ENCODE measurements at regions not wholly inside any gene's neighbourhood (a gene's known extent, or its start where the extent isn't known, plus 50 kb on each side); places are given as distances from the start of the nearest gene placed in this dataset.
"Not testable (repeated sequence)": the region's sequence is repeated elsewhere in the genome, so short reads cannot be mapped to it uniquely, and the experiment has no call there.

GRCh38 chr3:185306286-185306685, 52.4 kb upstream of the EHHADH start:
- DNase-seq (ENCODE audit: low spot score); H3K36me3 ChIP-seq; H3K9me3 ChIP-seq; intact Hi-C loops (cut with DNase I); H3K4me1 ChIP-seq (replicated peaks); H3K27ac ChIP-seq; H3K4me3 ChIP-seq; H3K27me3 ChIP-seq (replicated peaks; ENCODE audit: insufficient read depth): not testable (repeated sequence)

GRCh38 chr3:185306847-185307246, 53.0 kb upstream of the EHHADH start:
- no peak for DNase-seq (ENCODE audit: low spot score)
- H3K27me3 ChIP-seq (replicated peaks; ENCODE audit: insufficient read depth) = no peaks in the 10 kb centered on the region
- 92% methylated on average over 3 of the region's 3 CpGs for WGBS
- no peaks in the 10 kb centered on the region for H3K4me1 ChIP-seq (replicated peaks)
- no peaks in the 10 kb centered on the region for H3K9me3 ChIP-seq
- TF ChIP-seq POLR2AphosphoS5 (IDR thresholded peaks at IDR 0.05) (no peak), CTCF (IDR thresholded peaks at IDR 0.05) (no peak), POLR2A (IDR thresholded peaks at IDR 0.05) (no peak)
- intact Hi-C loops (cut with DNase I) = no loop called here
- H3K36me3 ChIP-seq = no peaks in the 10 kb centered on the region
- H3K27ac ChIP-seq = no peak overlapping the region
- no peak overlapping the region for H3K4me3 ChIP-seq

- no peaks in the 10 kb centered on the region for H3K36me3 ChIP-seq
- DNase-seq (ENCODE audit: low spot score) = peak; percentile 19
- 95% methylated on average over 2 of the region's 2 CpGs for WGBS
These were observed 54.4 kb upstream of the EHHADH start for GRCh38 chr3:185308126-185308754.

GRCh38 chr3:185309302-185309701, 53.6 kb upstream of the MAP3K13 start:
- DNase-seq (ENCODE audit: low spot score) = no peak
- Histone ChIP-seq H3K27ac (no peak overlapping the region), H3K9me3 (no peaks in the 10 kb centered on the region), H3K27me3 (replicated peaks; ENCODE audit: insufficient read depth) (no peaks in the 10 kb centered on the region), H3K4me3 (no peak overlapping the region), H3K36me3 (no peaks in the 10 kb centered on the region), H3K4me1 (replicated peaks) (no peaks in the 10 kb centered on the region)
- WGBS = 72% methylated on average over 4 of the region's 4 CpGs
- intact Hi-C loops (cut with DNase I) = no loop called here
- no peak for TF ChIP-seq CTCF (IDR thresholded peaks at IDR 0.05)
- TF ChIP-seq POLR2A (IDR thresholded peaks at IDR 0.05) = no peak
- TF ChIP-seq POLR2AphosphoS5 (IDR thresholded peaks at IDR 0.05) = no peak

More at GRCh38 chr3:185308126-185308754, 54.4 kb upstream of the EHHADH start:
- Histone ChIP-seq H3K4me3 (no peak overlapping the region), H3K27me3 (replicated peaks; ENCODE audit: insufficient read depth) (no peaks in the 10 kb centered on the region), H3K4me1 (replicated peaks) (no peaks in the 10 kb centered on the region), H3K27ac (no peak overlapping the region), H3K9me3 (no peaks in the 10 kb centered on the region)
- intact Hi-C loops (cut with DNase I) = no loop called here
- TF ChIP-seq CTCF (IDR thresholded peaks at IDR 0.05) (peak in 3 of 4 experiments; percentile 43 to 64 (median 48)), POLR2AphosphoS5 (IDR thresholded peaks at IDR 0.05) (no peak)

DNA sequence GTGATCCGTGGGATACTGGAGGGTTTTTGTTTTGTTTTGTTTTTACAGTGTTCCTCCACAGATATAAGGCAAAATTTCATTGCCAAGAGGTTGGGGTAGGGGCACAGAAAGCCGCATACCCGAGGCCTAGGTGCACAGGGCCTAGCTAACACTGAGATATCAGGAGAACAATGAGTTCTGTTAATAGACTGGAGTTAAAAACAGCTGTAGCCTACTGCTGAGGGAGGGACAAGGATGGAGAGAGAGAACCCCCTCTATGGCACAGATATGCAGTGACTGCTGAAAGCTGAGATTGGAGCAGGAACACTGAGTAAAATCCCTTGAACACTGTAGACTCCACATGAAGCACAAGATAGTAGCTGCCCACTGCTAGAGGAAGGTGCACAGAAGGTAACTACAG, 53.1 kb upstream of the MAP3K13 start:
- TF ChIP-seq CTCF (IDR thresholded peaks at IDR 0.05) (no peak), POLR2AphosphoS5 (IDR thresholded peaks at IDR 0.05) (no peak), POLR2A (IDR thresholded peaks at IDR 0.05) (no peak)
- no peak for DNase-seq (ENCODE audit: low spot score)
- intact Hi-C loops (cut with DNase I) = no loop called here
- Histone ChIP-seq H3K4me1 (replicated peaks) (no peaks in the 10 kb centered on the region), H3K27me3 (replicated peaks; ENCODE audit: insufficient read depth) (no peaks in the 10 kb centered on the region), H3K27ac (no peak overlapping the region), H3K36me3 (no peaks in the 10 kb centered on the region), H3K4me3 (no peak overlapping the region), H3K9me3 (no peaks in the 10 kb centered on the region)
- WGBS = 95% methylated on average over 3 of the region's 3 CpGs

Data from prostate gland (tissue), 2 donors.